Activated T-cell treated with anti-CD3 and anti-CD28 coated beads, Interleukin-2, amount 50 U/mL, for 4 hours (primary cell): ENCODE measurements at regions not wholly inside any gene's neighbourhood (a gene's known extent, or its start where the extent isn't known, plus 50 kb on each side); places are given as distances from the start of the nearest gene placed in this dataset.

Source experiments
- ATAC-seq, 2 donors: fragments of 200-7000 bp; cut with Tn5 transposase; one replicate each; pipeline ENCODE4 v1.10.0; 2021
- DNase-seq: peaks from one replicate; pipeline ENCODE4 v3.0.0-alpha.2; 2020
- H3K27me3 Mint-ChIP-seq: one replicate; pipeline ENCODE4 v1.8.0; 2021; ENCODE audit warnings: low read depth, mixed read lengths
- H3K36me3 Mint-ChIP-seq: one replicate; pipeline ENCODE4 v1.8.0; 2022; ENCODE audit warnings: mixed read lengths; ENCODE audit not compliant: insufficient read depth
- H3K4me1 Mint-ChIP-seq: one replicate; pipeline ENCODE4 v1.8.0; 2021; ENCODE audit warnings: low read depth, mixed read lengths
- H3K4me3 Mint-ChIP-seq: one replicate; pipeline ENCODE4 v1.8.0; 2021; ENCODE audit warnings: mild to moderate bottlenecking, moderate library complexity, mixed read lengths
- H3K9me3 Mint-ChIP-seq: one replicate; pipeline ENCODE4 v1.8.0; 2021; ENCODE audit warnings: mixed read lengths

DNA sequence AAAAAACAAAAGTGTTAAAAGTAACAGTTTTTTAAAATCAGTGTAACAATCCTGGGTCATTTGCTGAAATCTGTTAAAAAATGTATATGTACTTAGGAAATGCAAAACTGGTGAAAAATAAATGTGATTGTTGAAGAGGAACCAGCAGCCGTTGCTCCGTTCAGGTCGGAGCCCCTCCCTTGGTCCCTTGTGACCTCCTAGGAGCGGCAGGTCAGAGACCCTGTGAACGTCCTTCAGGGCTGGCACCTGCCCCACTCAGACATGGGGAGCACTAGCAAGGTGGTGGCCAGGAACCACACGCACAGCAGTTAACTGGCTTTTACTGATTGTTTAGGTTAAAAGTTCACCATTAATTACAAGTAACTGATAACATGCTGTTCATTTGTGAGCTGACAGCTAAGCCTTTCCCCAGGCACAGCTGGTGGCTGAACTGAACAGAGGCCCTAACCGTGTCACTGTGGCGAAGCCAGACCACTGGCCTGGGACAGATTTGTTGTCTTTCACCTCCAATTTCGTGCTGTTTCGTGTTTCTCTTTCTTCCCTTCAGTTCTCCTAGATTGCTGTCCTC lies 159.2 kb upstream of the ALKAL2 start:
- H3K4me1 Mint-ChIP-seq: peaks cover 5% of the 10 kb centered on the region
- no peaks in the 10 kb centered on the region for H3K9me3 Mint-ChIP-seq
- ATAC-seq (no peak), DNase-seq (no peak)
- peaks cover 11% of the 10 kb centered on the region for H3K27me3 Mint-ChIP-seq
- no peaks in the 10 kb centered on the region for H3K36me3 Mint-ChIP-seq
- H3K4me3 Mint-ChIP-seq: no peak overlapping the region

DNA sequence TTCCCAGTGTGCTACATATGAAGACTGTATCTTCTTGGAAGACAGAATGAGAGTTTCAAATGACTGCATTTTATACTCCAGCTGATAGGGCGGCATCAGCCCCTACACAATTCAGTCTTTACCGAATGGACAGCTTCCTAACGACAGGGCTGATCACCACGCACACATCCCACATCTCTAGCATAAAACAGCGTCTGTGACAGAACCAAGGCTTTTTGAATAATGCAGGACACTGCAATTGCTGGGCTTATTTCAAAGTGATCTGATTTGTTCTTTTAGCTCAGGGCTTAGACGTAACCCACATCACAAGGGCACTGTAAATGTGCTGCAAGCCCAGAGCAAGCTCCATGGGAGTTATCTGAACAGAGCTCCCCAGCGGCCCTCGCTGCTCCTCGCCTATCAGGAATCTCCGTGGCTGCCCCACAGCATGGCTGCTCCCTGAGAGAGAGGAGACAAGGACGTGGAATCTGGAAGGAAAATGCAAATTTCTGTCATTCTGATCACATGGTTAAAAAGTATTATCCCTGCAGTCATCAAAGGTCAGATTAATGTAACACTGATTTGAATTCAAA lies 158.5 kb upstream of the ALKAL2 start:
- no peak overlapping the region for H3K4me3 Mint-ChIP-seq
- H3K27me3 Mint-ChIP-seq: peaks cover 9% of the 10 kb centered on the region
- no peaks in the 10 kb centered on the region for H3K36me3 Mint-ChIP-seq
- no peak for DNase-seq
- no peaks in the 10 kb centered on the region for H3K9me3 Mint-ChIP-seq
- no peak for ATAC-seq
- H3K4me1 Mint-ChIP-seq: peaks cover 5% of the 10 kb centered on the region

DNA sequence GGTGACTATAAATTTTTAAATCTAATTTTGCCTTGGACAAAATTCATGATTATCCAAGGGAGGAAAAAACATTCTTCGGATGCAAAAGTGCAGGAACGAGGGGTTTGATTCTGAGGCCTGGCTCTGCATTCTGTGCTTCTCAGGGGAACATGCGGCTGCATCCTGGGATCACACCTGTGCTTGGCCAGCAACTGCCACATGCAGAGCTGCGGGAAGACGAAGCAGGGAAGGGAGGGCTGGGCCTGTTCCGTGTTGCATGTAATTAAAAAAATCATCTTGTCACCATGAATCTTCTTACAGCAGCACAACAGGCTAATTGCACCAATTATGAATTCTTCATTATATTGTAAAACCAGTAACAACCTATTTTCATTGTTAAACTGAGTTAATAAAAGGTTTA lies 158.0 kb upstream of the ALKAL2 start:
- ATAC-seq (no peak), DNase-seq (no peak)
- H3K27me3 Mint-ChIP-seq: peaks cover 6% of the 10 kb centered on the region
- peaks cover 5% of the 10 kb centered on the region for H3K4me1 Mint-ChIP-seq
- H3K36me3 Mint-ChIP-seq: no peaks in the 10 kb centered on the region
- H3K9me3 Mint-ChIP-seq: no peaks in the 10 kb centered on the region
- no peak overlapping the region for H3K4me3 Mint-ChIP-seq

DNA sequence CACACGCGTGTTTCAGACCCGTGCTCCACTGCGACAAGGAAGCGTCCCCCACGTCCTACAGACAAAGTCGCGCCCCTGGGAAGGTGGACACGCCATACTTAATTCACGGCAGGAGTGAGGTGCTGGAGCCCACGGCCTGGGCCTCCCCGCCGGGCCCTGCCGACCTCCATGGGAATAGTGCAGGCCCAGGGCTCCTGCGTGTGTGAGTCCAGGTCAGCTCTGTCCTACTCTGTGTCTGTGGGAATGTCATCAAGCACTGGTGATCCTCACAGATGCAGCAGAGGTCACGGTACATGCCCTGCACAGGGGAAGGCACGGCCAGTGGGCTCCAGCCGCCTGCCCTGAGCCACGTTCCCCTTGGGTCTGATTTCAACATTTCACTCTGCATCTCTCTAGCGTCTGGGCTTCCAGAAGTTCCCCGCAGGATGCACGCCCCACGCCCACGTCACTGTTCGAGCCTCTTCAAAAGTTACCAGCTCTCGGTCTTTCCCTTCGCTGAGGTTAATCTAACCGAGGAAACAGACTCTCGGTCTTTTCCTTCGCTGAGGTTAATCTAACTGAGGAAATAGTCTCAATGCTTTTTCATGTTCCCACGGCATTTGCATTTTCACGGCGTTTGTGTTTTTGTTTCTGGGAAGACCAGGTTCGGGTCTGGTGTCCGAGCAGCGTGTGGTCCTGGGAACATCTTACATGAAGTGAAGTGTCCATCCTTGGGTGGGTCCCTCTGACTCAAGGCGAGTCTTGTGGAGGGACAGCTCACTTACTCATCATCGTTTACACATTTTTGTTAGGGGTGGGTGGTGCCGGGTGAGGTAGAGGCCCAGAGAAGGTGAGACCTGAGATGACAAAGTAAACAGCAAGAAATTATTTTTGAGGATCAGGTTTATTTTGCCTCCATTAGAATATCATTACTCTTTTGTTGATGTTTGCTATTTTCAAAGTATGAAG lies 157.3 kb upstream of the ALKAL2 start:
- DNase-seq (peak; percentile 14), ATAC-seq (peak in 1 of 2 donors; percentile 59)
- Mint-ChIP-seq H3K4me3 (no peak overlapping the region), H3K27me3 (peaks cover 2% of the 10 kb centered on the region), H3K9me3 (no peaks in the 10 kb centered on the region), H3K36me3 (no peaks in the 10 kb centered on the region), H3K4me1 (peaks cover 7% of the 10 kb centered on the region)

DNA sequence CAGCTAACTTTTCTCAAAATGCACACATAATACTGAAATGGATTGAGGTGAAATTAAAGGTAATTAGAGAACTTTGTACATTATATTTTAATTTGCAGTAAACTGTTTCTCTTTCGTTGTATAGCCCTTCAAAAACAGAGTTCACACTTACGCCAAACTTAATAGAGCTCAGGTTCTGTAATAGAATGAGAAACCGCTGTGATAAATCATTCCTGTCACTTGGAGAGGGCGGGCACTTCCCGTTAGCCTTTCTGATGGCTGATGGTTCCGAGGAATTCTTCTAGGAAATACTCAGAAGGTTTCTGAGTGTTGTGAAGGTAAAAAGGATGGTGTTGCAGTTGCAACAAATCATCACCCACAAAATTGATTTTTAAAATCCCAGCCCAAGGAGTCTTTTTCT lies 155.8 kb upstream of the ALKAL2 start:
- ATAC-seq (no peak), DNase-seq (no peak)
- Mint-ChIP-seq H3K4me3 (no peak overlapping the region), H3K27me3 (peaks cover 2% of the 10 kb centered on the region), H3K36me3 (no peaks in the 10 kb centered on the region), H3K4me1 (peaks cover 10% of the 10 kb centered on the region), H3K9me3 (no peaks in the 10 kb centered on the region)

DNA sequence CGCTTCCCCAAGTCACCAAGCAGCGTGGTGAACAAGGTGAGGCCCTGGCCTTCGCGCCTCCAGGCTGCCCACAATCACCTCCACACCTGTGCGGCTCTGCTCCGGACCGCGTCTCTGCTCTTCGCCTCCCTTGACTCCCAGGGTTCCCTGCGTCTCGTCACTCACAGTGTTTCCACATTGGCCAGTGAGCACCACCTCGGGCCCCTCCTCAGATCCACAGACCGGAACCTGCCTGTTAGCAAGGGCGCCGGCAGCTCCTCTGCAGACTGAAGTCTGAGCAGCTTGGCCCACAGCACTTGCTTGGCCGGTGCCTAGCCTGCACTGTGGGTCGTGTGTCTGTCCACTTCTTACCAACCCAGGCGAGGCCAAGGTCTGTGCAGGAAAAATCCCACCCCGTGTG lies 155.3 kb upstream of the ALKAL2 start:
- Mint-ChIP-seq H3K27me3 (peaks cover 2% of the 10 kb centered on the region), H3K4me1 (peaks cover 15% of the 10 kb centered on the region), H3K36me3 (no peaks in the 10 kb centered on the region), H3K4me3 (no peak overlapping the region), H3K9me3 (no peaks in the 10 kb centered on the region)
- no peak for ATAC-seq
- DNase-seq: no peak

DNA sequence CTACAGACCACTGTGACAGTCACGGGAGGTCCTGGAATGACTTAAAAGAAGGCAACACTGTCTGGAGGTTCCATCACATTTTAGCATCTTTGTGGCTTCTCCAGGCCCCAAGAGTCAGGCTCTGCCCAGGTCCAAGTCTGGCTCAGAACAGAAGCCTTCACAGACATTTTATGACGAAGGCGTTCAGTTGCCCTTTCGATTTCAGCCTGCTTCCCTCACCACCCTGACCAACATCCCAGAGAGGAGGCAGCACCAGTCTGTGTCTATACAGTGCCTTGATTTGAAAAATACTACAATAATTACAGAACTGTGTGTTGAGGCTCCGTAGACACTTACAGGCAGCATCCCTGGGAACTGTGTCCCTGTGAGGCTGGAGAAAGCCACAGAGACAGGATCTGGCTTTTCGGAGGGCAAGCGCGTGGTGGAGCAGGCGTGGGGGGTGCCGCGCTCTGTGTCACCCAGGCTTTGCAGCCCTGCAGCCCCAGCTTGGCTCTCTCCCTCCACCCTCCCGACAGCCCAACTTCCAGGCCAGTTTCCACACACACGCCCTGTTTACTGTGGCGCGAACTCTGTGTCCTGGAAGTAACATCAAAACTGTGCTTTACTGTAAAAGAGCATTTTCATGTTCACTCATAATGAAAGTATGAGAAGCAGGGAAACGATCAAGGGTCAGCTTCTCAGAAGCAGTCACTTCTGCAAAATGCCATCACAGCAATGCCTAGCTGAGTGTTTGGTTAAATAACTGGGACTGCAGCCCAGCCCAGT lies 153.5 kb upstream of the ALKAL2 start:
- ATAC-seq: no peak

DNA sequence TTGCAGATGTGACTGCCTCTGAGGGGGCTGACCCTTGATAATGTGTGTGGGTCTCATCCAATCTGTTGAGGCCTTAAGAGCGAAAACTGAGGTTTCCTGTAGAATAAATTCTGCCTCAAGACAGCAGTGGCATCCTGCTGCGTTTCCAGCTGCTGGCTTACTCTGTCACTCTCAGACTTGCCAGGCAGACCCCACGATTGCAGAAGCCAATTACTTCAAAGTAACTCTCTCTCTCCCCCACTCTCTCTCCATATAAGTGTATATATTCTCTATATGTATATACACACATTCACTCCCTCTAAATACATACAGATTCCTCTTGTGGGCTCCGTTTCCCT lies 152.5 kb upstream of the ALKAL2 start:
- Mint-ChIP-seq H3K9me3 (no peaks in the 10 kb centered on the region), H3K4me1 (peaks cover 25% of the 10 kb centered on the region), H3K4me3 (no peak overlapping the region), H3K27me3 (peaks cover 2% of the 10 kb centered on the region), H3K36me3 (no peaks in the 10 kb centered on the region)
- ATAC-seq: no peak
- DNase-seq: no peak

More for the DNA sequence above, 153.5 kb upstream of the ALKAL2 start:
- Mint-ChIP-seq H3K4me1 (peaks cover 27% of the 10 kb centered on the region), H3K9me3 (no peaks in the 10 kb centered on the region), H3K27me3 (peaks cover 2% of the 10 kb centered on the region), H3K36me3 (no peaks in the 10 kb centered on the region), H3K4me3 (no peak overlapping the region)
- DNase-seq: no peak

DNA sequence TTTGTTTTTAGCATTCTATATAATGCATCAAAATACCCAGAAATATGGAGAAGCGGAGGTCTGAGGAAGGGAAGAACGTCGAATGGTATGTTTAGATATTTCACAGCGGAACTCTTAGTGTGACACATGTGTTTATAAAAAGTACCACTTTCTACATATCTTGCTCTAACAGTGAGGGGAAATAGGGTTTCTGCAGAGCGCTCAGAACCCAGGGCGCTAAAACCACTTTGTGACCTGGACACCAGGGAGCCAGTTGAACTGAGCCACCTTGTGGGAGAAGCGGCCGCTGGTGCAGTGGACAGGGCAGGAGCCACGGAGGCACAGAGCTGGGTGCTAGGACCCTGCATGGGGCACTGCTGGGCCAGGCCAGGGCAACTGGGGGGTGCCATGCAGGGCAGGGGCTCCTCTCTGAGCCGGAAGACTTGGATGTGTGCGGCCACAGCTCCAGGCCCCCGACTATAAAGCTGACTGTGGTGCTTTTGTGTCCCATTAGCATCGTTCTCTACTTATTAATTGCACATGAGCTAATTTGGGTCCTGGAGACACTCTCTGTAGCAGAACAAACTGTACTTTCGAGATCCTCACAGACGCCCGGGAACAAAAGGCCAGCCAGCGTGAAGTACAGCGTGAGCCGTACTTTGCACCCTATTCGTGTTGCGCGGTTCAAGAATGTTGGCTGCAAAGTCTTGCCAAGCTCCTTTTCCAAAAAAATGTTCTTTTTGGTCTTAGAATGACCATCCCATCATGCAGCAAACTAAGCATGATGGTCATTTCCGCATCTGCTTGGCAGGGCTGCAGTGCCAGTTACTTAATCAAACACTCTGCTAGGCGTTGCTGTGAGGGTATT lies 151.9 kb upstream of the ALKAL2 start:
- Mint-ChIP-seq H3K4me1 (peaks cover 24% of the 10 kb centered on the region), H3K9me3 (no peaks in the 10 kb centered on the region), H3K36me3 (no peaks in the 10 kb centered on the region), H3K4me3 (no peak overlapping the region), H3K27me3 (peaks cover 2% of the 10 kb centered on the region)
- DNase-seq (no peak), ATAC-seq (no peak)

DNA sequence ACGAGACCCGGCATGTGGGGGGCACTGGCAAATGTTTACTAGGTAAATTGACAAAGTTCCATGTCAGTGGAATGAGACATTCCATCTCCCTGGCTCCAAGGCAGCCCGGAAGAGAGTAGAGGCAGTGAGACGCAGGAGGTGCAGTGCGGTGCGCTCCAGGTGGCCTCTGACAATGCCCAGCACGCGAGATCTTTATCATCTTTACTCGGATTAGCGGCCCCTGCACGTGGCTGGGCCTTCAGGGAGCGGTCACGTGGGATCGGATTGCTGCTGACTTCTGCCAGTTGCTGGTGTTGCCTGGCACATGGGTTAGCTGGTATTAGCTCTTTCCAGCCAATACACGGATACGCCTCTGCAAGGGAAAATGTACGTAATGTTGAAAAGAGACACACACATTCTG lies 151.2 kb upstream of the ALKAL2 start:
- Mint-ChIP-seq H3K4me1 (peaks cover 30% of the 10 kb centered on the region), H3K9me3 (no peaks in the 10 kb centered on the region), H3K27me3 (peaks cover 2% of the 10 kb centered on the region), H3K36me3 (no peaks in the 10 kb centered on the region), H3K4me3 (no peak overlapping the region)
- DNase-seq (no peak), ATAC-seq (no peak)

DNA sequence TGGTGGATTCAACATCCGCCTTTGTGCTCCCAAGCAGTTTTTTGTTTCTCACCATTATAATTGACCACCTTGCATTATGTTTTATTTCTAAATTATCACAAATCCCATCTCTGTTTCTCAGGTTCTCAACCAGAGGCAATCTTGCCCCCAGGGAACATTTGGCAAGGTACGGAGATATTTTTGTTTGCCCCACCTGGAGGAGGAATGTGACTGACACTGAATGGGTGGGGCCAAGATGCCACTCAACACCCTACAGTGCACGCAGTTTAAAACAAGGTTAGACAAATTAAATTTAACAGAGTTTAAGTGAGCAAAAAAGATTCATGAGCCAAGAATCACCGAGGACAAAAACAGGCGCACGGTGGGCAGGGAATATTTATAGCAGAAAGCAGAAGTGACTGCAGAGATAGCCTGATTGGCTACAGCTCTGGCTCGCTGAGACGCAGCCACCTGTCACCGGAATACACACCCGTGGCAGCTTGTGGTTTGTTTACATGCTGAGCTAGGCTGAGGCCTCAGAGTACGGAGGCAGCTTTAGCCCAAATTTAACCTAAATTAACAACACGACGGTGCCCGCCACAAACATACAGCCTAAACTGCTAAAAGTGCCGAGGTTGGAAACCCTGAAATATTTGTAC lies 150.0 kb upstream of the ALKAL2 start:
- ATAC-seq (peak; percentile 88 to 93), DNase-seq (peak; percentile 27)
- Mint-ChIP-seq H3K4me3 (peak overlapping the region; percentile 75), H3K27me3 (no peaks in the 10 kb centered on the region), H3K4me1 (peaks cover 30% of the 10 kb centered on the region), H3K36me3 (no peaks in the 10 kb centered on the region), H3K9me3 (no peaks in the 10 kb centered on the region)

DNA sequence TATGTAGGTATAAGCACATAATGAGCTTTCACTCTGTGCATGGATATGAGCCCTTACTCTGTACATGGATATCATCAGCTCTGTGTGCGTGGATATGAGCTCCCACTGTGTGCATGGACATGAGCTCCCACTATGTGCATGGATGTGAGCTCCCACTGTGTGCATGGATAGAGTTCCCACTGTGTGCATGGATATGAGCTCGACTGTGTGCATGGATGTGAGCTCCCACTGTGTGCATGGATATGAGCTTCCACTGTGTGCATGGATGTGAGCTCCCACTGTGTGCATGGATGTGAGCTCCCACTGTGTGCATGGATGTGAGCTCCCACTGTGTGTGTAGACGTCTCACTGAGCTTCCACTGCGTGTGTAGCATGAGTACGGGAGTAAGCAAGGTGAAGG lies 149.3 kb upstream of the ALKAL2 start:
- no peaks in the 10 kb centered on the region for H3K36me3 Mint-ChIP-seq
- peak overlapping the region; percentile 75 for H3K4me3 Mint-ChIP-seq
- peaks cover 30% of the 10 kb centered on the region for H3K4me1 Mint-ChIP-seq
- no peaks in the 10 kb centered on the region for H3K9me3 Mint-ChIP-seq
- DNase-seq (no peak), ATAC-seq (no peak)
- no peaks in the 10 kb centered on the region for H3K27me3 Mint-ChIP-seq

DNA sequence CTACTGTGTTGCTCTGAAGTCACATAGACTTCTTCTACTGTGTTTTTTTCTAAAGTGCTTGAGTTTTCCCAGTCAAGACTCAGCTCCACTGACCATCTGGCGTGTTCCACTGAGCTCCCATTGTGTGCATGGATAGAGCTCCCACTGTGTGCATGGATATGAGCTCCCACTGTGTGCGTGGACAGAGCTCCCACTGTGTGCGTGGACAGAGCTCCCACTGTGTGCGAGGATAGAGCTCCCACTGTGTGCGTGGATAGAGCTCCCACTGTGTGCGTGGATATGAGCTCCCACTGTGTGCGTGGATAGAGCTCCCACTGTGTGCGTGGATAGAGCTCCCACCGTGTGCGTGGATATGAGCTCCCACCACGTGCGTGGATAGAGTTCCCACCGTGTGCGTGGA lies 148.3 kb upstream of the ALKAL2 start:
- DNase-seq (no peak), ATAC-seq (no peak)
- no peaks in the 10 kb centered on the region for H3K36me3 Mint-ChIP-seq
- H3K4me1 Mint-ChIP-seq: peaks cover 30% of the 10 kb centered on the region
- no peak overlapping the region for H3K4me3 Mint-ChIP-seq
- H3K27me3 Mint-ChIP-seq: no peaks in the 10 kb centered on the region
- no peaks in the 10 kb centered on the region for H3K9me3 Mint-ChIP-seq
